Hepatocyte (in vitro differentiated cells): ENCODE measurements at regions not wholly inside any gene's neighbourhood (a gene's known extent, or its start where the extent isn't known, plus 50 kb on each side); places are given as distances from the start of the nearest gene placed in this dataset.

Experiments used
- CTCF ChIP-seq: fragments of 200-600 bp; sonication (generic); IDR thresholded peaks from 2 replicates; pipeline ENCODE4 v1.5.1; 2016; ENCODE audit warnings: antibody characterized with exemption, mild to moderate bottlenecking; ENCODE audit not compliant: poor library complexity
- EZH2phosphoT487 ChIP-seq: fragments of 200-600 bp; sonication (generic); IDR thresholded peaks from one replicate; pipeline ENCODE4 v1.6.1; 2018; ENCODE audit warnings: antibody characterized with exemption, mild to moderate bottlenecking, low read depth, moderate library complexity; ENCODE audit not compliant: unreplicated experiment, severe bottlenecking

GRCh38 chr4:126265888-126266287, 951.1 kb downstream of the FAT4 start:
- TF ChIP-seq CTCF (no peak), EZH2phosphoT487 (no peak)
